HEK293 (cell line): ENCODE measurements at regions not wholly inside any gene's neighbourhood (a gene's known extent, or its start where the extent isn't known, plus 50 kb on each side); places are given as distances from the start of the nearest gene placed in this dataset.

ENCODE experiments used
- CTCF ChIA-PET: fragments of 350-600 bp; formaldehyde crosslinking; extraction: SDS; loops from one replicate; lab custom pipeline; 2021; ENCODE audit warnings: antibody characterized with exemption; lab: Yijun Ruan, JAX
- POLR2A ChIA-PET: fragments of 300-600 bp; formaldehyde crosslinking; extraction: SDS; loops from one replicate; lab custom pipeline; 2020; ENCODE audit warnings: antibody characterized with exemption, inconsistent platforms; lab: Yijun Ruan, JAX
- H3K27ac ChIP-seq: fragments of 200-500 bp; sonication (Bioruptor generic); 2 replicates; pipeline ENCODE4 v1.5.1; 2014; ENCODE audit warnings: low read depth, low read length, control low read depth, inconsistent platforms; ENCODE audit errors: extremely low read depth
- H3K36me3 ChIP-seq, 2 experiments: fragments of 200-500 bp in 1 of 2; sonication (Bioruptor generic) in 1 of 2; 1 replicate in 1 of 2; 2 replicates in 1 of 2; pipeline ENCODE4 v1.5.1; 2014 to 2017; ENCODE audit warnings: inconsistent platforms in 2 of 2, low read length in 2 of 2; ENCODE audit not compliant: control insufficient read depth in 2 of 2, insufficient read depth in 1 of 2
- H3K4me1 ChIP-seq: fragments of 200-500 bp; sonication (Bioruptor generic); 2 replicates; pipeline ENCODE4 v1.5.1; 2014; ENCODE audit warnings: mild to moderate bottlenecking, low read length, inconsistent platforms; ENCODE audit not compliant: control insufficient read depth, insufficient read depth
- H3K4me3 ChIP-seq: 2 replicates; pipeline ENCODE4 v1.5.1; 2011; ENCODE audit warnings: low read depth, mild to moderate bottlenecking, control low read depth, low read length, moderate library complexity
- H3K9me3 ChIP-seq: fragments of 200-500 bp; sonication (Bioruptor generic); 2 replicates; pipeline ENCODE4 v1.5.1; 2014; ENCODE audit warnings: low read depth, low read length, inconsistent platforms; ENCODE audit not compliant: control insufficient read depth, insufficient read depth
- ZBTB1 ChIP-seq: fragments of 450-650 bp; formaldehyde crosslinking; IDR thresholded peaks from 2 replicates; pipeline ENCODE4 v1.5.1; 2016; ENCODE audit warnings: missing biosample characterization, missing genetic modification characterization
- ZBTB17 ChIP-seq: fragments of 450-650 bp; formaldehyde crosslinking; IDR thresholded peaks from 2 replicates; pipeline ENCODE4 v1.5.1; 2016; ENCODE audit warnings: missing biosample characterization, missing genetic modification characterization
- ZBTB49 ChIP-seq: fragments of 450-650 bp; formaldehyde crosslinking; IDR thresholded peaks from 2 replicates; pipeline ENCODE4 v1.5.1; 2016; ENCODE audit warnings: missing biosample characterization, missing genetic modification characterization, low read depth
- ZNF133 ChIP-seq: fragments of 450-650 bp; formaldehyde crosslinking; IDR thresholded peaks from 2 replicates; pipeline ENCODE4 v1.5.1; 2016; ENCODE audit warnings: missing biosample characterization, missing genetic modification characterization
- ZNF169 ChIP-seq: fragments of 450-650 bp; formaldehyde crosslinking; IDR thresholded peaks from 2 replicates; pipeline ENCODE4 v1.5.1; 2016; ENCODE audit warnings: missing biosample characterization, missing genetic modification characterization
- ZNF18 ChIP-seq: fragments of 450-650 bp; formaldehyde crosslinking; IDR thresholded peaks from 2 replicates; pipeline ENCODE4 v1.5.1; 2016; ENCODE audit warnings: missing biosample characterization, missing genetic modification characterization
- ZNF280D ChIP-seq: fragments of 450-650 bp; formaldehyde crosslinking; IDR thresholded peaks from 2 replicates; pipeline ENCODE4 v1.5.1; 2016; ENCODE audit warnings: missing biosample characterization, missing genetic modification characterization
- ZNF354C ChIP-seq: fragments of 450-650 bp; formaldehyde crosslinking; IDR thresholded peaks from 2 replicates; pipeline ENCODE4 v1.5.1; 2016; ENCODE audit warnings: missing biosample characterization, missing genetic modification characterization, low read depth, borderline replicate concordance
- ZNF488 ChIP-seq: fragments of 450-650 bp; formaldehyde crosslinking; IDR thresholded peaks from 2 replicates; pipeline ENCODE4 v1.5.1; 2016; ENCODE audit warnings: missing biosample characterization, missing genetic modification characterization
- ZNF510 ChIP-seq: fragments of 450-650 bp; formaldehyde crosslinking; IDR thresholded peaks from 2 replicates; pipeline ENCODE4 v1.5.1; 2018; ENCODE audit warnings: mild to moderate bottlenecking, missing genetic modification characterization, missing biosample characterization; ENCODE audit not compliant: insufficient replicate concordance
- ZNF560 ChIP-seq: fragments of 450-650 bp; formaldehyde crosslinking; IDR thresholded peaks from 2 replicates; pipeline ENCODE4 v1.5.1; 2017; ENCODE audit warnings: missing biosample characterization, missing genetic modification characterization, borderline replicate concordance
- ZNF610 ChIP-seq: fragments of 450-650 bp; formaldehyde crosslinking; IDR thresholded peaks from 2 replicates; pipeline ENCODE4 v1.5.1; 2016; ENCODE audit warnings: missing biosample characterization, missing genetic modification characterization, borderline replicate concordance
- ZNF654 ChIP-seq: fragments of 450-650 bp; formaldehyde crosslinking; IDR thresholded peaks from 2 replicates; pipeline ENCODE4 v1.5.1; 2016; ENCODE audit warnings: low read depth, missing biosample characterization, missing genetic modification characterization
- ZNF704 ChIP-seq: fragments of 450-650 bp; formaldehyde crosslinking; IDR thresholded peaks from 2 replicates; pipeline ENCODE4 v1.5.1; 2016; ENCODE audit warnings: missing biosample characterization, missing genetic modification characterization
- ZNF747 ChIP-seq: fragments of 450-650 bp; formaldehyde crosslinking; IDR thresholded peaks from 2 replicates; pipeline ENCODE4 v1.5.1; 2016; ENCODE audit warnings: missing biosample characterization, missing genetic modification characterization
- ZNF785 ChIP-seq: fragments of 450-650 bp; formaldehyde crosslinking; IDR thresholded peaks from 2 replicates; pipeline ENCODE4 v1.5.1; 2016; ENCODE audit warnings: missing biosample characterization, missing genetic modification characterization

GRCh38 chr10:56472978-56473377 is 111.9 kb upstream of the ZWINT start:
- H3K27ac ChIP-seq = no peak overlapping the region
- ChIA-PET POLR2A (no interaction called here), CTCF (no interaction called here)
- no peak for TF ChIP-seq ZBTB17 (tag by site-specific recombination)
- no peaks in the 10 kb centered on the region for H3K9me3 ChIP-seq
- H3K4me3 ChIP-seq = no peak overlapping the region
- H3K36me3 ChIP-seq = no peaks in the 10 kb centered on the region
- no peaks in the 10 kb centered on the region for H3K4me1 ChIP-seq

GRCh38 chr10:56470701-56471100 is 109.6 kb upstream of the ZWINT start:
- Histone ChIP-seq H3K27ac (no peak overlapping the region), H3K4me3 (no peak overlapping the region), H3K9me3 (no peaks in the 10 kb centered on the region), H3K4me1 (no peaks in the 10 kb centered on the region), H3K36me3 (no peaks in the 10 kb centered on the region)
- CTCF ChIA-PET = interaction anchor here (0.8 kb wide), 1 partner anchor 23 kb away, joined by 4 read pairs; no protein-coding TSS in a partner anchor
- POLR2A ChIA-PET = no interaction called here
- TF ChIP-seq ZNF785 (tag by site-specific recombination) = no peak
- no peak for TF ChIP-seq ZBTB49
- no peak for TF ChIP-seq ZNF18
- no peak for TF ChIP-seq ZNF747 (tag by site-specific recombination)

- no peaks in the 10 kb centered on the region for H3K36me3 ChIP-seq
- H3K4me3 ChIP-seq = no peak overlapping the region
- ChIA-PET CTCF (interaction anchor here (0.6 kb wide), 1 partner anchor 1288 kb away, joined by 3 read pairs; no protein-coding TSS in a partner anchor), POLR2A (no interaction called here)
- H3K4me1 ChIP-seq = no peaks in the 10 kb centered on the region
- H3K9me3 ChIP-seq = no peaks in the 10 kb centered on the region
- no peak for TF ChIP-seq ZNF354C (tag by site-specific recombination)
- TF ChIP-seq ZNF488 (tag by site-specific recombination) = no peak
- TF ChIP-seq ZNF704 (tag by site-specific recombination) = no peak
- no peak for TF ChIP-seq ZNF654 (tag by site-specific recombination)
- no peak for TF ChIP-seq ZNF560
- TF ChIP-seq ZNF610 = no peak
- TF ChIP-seq ZNF280D (tag by site-specific recombination) = no peak
- TF ChIP-seq ZNF169 (tag by site-specific recombination) = no peak
- TF ChIP-seq ZBTB1 (tag by site-specific recombination) = no peak
- no peak for TF ChIP-seq ZNF133
- no peak for TF ChIP-seq ZNF510
- no peak overlapping the region for H3K27ac ChIP-seq
Measured at GRCh38 chr10:56469482-56469881, 108.4 kb upstream of the ZWINT start.
